Globus pallidus (tissue), 1 donor: ENCODE measurements at regions not wholly inside any gene's neighbourhood (a gene's known extent, or its start where the extent isn't known, plus 50 kb on each side); places are given as distances from the start of the nearest gene placed in this dataset.
"Not testable (repeated sequence)": the region's sequence is repeated elsewhere in the genome, so short reads cannot be mapped to it uniquely, and the experiment has no call there.

Experiments used
- DNase-seq: peaks from one replicate; pipeline ENCODE4 v3.0.0-alpha.2; 2015; ENCODE audit warnings: low spot score

DNA sequence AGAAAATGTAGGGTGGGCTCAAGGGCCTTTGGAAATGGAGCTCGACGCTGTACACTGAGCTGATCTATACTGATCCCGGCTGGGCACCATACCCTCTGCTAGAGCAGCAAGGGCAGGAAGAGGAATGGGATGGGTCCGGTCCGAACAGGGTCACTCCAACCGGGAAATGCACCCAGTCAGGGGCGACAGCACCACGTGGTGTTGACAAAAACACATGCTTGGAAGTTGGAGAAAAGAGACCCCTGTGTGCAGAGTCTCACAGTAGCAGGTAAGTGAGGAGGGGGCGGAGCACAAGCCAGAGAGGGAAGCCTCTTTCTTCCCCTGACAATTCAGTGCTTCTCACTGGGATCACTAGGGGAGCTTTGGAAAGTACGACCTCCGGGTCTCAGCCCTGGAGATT is 84.1 kb upstream of the ASB18 start:
- DNase-seq: no peak

DNA sequence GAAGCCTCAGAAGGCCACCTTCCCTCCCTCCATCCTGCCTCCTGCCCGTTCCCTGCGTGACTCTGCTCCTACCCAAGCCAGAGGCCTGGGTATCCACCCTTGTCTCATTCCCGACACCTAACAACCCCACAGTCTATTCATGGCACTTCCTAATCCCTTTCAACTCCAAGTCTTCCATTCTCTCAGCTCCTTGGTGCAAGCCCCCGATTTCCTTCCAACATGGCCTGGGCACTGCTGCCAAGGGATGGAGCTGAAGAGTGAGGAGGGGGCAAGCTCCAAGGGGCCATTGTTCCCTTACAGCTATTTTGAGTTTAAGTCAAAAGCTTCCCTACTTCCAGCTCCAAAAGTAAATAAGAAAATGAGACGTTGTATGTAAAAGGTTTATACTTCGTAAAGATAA is 84.8 kb upstream of the ASB18 start:
- DNase-seq: no peak

DNA sequence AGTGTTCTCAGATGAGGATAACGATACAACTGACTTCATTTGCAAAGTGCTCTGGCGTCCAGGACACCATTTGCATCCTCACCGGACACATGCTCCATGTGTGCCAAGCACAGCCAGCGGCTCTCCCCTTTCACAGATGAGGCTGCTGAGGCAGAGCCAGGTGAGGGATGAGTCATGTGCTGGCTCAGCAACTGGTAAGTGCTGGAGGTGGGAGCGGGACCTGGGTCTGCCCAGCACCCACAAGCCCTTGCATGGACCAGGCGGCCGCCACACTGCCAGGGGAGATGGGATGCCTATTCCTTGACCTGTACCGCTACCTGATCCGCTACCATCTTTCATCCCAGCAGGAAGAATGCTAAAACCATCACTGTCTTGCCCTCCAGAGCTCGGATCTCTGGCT is 86.2 kb upstream of the ASB18 start:
- no peak for DNase-seq

DNA sequence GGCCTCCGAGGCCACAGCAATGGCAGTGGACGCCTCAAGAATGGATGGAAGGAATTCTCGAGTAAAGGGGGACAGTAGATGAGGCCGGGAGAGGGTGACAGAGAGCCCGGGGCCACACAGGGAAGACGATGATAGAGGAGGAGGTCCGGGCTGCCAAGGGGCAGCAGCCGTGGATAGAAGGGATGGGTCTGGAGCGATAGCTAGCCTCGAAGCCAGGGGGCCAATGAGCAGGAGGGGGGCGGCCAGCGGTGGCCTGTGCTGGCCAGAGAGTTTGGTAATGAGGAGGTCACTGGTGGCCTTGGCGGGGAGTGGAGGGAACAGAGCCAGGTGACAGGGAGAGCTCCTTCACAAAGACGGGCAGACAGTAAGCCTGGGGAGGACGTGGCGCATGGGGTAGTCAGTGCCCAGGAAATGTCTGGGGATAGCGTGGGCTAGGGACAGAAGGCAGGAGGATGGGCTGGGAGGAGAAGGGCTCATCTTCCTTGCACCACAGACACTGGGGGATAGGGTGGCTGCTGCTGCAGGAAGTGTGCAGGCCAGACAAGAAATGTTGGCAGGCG is 87.8 kb upstream of the ASB18 start:
- DNase-seq: no peak

DNA sequence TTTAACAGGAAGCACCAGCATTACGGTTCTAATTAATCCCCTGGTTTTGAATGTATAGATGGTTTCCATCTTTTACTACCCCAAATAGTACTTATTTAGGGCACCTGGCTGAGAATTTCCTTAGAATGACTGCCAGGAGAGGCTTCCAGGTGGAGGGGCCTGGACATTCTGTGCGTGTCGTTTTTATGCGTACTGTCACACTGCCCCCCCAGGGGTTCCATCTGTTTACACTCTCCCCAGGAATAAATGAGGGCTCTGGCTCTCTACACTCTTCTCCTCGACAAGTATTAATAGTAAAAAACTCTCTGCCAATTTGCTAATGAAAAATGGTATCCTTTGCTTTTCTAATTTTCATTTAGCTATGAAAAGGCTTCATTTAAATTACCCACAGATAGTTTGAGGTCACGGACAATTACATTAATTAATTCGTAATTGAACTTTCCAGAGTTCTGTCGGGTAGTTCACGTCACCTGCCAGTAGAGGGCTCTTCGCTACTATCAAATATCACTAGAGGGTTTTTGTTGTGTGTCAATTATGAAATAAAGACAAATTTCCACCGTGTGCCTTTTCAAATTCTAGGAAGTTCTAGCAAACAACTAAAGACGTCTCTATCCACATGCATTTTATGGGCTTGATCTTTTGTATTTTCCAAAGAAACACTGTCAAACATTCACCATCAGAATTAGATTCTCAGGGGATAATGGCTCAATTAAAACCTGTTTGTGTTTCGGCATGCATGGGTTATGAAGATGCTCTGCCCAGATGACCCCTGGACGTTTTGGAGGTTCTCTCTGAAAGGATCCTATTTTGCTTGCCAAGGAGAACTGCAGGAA is 88.8 kb upstream of the ASB18 start:
- DNase-seq: no peak

DNA sequence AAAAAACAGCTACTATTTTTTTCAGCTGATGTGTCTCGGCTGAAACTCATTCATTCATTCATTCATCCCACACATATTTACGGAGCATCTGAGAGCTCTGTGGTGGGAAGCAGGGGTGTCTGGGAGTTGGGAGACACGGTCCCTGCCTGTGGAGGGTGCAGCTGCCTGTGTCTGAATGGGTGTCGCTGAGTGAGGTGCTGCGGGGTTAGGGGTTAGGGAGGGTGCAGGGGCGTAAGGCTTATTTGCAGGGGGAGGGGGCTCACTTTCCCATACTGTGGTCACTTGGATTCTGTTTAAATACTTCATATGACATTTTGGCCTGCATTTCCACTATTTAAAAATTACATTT is 89.4 kb upstream of the ASB18 start:
- DNase-seq: no peak

DNA sequence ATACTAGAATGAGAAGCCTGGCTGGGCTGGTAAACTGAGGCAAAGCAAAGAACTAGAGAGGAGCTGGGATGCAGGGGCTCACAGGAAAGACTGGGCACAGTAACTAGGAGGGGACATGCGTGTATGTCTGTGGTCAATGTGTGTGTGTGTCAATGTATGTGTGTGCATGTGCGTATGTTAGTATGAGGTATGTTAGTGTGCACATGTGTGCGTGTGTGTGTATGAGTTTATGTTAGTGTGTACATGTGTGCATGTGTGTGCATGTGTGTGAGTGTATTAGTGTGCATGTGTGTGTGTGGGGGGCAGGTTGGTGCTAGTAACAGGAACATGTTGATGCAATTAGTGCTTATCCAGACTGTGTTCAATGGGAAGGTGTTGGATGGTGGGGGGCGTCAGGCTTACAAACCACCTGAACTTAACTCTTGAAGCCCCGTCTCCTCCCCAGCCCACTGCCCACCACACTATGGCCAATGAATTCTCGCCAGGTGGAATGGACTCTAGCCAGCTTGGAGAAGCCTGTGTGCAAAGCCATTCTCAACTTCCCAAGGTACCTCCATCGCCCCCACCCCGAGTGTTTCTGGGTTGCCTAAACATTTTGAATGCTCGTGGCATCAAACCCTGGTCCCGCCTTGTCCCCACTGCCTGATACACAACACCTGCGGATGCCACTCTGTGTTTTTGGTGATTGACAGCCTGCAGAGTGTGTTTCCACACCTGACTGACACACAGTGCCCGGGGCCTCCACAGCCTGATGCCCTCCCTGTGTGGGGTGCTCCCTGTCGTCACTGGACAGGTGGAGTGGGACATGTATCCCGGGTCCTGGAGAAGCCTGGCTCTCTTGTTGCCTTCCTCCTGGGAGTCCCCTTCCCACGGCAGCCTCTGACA is 90.1 kb upstream of the ASB18 start:
- DNase-seq: no peak

DNA sequence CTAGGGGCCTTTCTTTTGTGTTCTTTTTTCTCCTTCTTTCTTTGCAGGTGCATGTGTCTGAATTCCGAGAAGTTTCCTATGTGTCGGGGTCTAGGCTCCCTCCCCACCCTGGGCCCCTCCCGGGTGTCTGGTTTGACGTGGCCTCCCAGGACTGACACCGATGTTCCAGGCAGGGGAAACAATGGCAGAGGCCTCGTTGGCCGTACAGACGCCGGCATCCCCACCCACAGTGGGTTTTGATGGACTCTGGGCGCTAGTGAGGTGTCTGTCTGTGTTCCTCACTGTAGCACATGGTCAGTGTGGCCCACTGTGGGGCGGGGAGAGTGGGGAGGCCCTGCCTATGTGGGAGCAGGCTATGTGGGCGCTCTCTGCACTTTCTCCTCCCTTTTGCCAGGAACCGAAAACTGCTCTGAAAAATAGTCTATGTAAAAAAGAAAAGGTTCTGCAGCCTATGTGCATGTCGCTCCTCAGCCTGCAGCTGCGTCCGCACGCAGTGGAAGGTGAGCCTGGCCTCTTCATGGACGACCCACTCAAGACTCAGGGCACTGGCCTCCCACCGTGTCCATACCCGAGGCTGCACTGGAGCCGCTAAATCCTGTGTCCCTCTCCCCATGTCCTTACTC is 90.9 kb upstream of the ASB18 start:
- DNase-seq: no peak

DNA sequence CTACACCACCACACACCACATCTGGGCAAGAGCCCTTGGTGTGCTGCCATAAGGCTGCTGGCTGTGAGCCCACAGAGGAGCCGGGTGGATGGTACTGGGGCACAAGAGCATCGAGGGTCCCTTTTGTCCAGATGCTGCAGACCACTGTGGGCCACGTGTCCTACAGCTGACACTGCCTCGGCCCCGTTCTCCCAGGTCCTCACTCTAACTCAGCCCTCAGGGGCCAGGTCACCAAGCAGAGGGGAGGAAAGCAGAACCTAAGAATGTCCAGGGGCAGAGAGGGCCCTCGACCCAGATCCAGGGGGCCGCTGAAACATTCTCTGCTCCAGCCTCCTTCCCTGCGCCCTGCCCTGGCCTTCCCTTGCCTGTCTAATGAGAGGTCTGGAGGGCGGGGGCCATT is 91.7 kb upstream of the ASB18 start:
- DNase-seq: no peak

DNA sequence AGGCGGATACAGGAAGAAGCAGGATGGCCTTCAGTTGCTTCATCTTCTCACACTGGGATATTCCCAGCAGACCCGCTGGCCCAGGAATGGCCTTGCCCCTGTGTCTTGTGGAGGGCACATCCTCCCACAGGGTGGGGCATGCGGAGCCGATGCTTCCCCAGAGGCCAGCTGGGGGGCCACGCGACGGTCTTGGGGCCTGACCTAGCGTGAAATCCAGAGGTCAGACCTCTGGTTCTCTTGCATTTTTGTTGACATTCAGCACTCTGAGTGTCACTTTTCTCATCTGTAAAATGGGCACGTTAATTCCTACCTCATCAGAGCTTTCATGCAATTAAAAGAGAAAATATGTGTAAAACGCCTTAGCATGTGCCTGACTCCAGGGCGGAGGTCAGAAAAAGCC is 92.1 kb upstream of the ASB18 start:
- DNase-seq: not testable (repeated sequence)

DNA sequence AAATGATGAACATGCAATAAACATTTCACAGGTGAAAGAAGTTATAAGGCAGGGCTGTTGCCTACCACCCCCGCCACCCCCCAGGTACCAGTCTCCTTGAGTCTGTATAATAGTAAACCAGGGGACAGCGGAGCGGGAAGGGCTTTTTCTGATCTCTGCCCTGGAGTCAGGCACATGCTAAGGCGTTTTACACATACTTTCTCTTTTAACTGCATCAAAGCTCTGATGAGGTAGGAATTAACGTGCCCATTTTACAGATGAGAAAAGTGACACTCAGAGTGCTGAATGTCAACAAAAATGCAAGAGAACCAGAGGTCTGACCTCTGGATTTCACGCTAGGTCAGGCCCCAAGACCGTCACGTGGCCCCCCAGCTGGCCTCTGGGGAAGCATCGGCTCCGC is 94.3 kb upstream of the ASB18 start:
- DNase-seq: not testable (repeated sequence)

DNA sequence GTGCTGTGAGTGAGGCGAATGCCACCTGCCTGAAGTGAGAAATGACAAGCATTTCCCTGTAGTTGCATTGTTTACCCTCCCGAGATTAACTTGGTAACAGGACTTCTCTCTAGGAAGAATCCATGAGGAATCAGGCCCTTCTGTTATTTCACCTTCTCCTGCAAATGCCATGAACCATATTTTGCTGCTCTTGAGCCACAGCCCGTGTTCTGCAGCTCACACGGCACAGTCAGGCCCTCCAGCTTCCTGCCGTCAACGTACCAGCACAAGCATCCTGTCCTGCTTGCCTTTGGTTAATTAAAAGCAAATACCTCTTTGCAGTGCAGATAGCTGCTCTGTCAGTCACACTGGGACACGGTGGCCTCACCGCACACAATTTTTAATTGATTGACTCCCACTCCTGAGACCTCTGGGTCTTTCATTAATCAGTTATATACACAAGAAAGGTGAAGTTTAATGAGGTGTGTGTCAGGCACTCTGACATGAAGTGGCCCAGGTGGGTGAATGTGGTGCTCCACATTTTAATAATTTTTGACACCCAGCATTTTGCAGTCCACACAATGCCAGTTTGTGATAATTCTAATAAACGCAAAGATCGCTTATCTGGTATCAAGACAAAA is 95.3 kb upstream of the ASB18 start:
- no peak for DNase-seq

DNA sequence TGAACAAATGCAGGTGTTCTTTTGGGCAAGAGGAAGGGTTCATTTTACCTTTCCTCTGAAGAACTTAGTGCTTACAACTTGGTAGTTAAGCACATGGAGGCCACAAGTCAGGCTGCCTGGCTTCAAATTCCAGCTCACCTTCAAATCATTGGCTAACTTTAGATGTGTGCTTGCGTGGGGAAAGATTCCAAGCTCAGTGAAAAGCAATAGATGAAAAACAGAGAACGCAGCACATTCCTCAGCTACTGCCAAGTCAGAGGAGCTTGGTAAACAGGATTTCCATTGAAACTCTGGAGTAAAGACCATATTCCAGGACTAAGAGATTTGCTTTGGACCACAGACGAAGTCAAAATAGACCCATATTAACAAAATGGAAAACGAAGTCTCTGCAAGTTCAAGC is 96.3 kb upstream of the ASB18 start:
- peak; percentile 43 for DNase-seq

DNA sequence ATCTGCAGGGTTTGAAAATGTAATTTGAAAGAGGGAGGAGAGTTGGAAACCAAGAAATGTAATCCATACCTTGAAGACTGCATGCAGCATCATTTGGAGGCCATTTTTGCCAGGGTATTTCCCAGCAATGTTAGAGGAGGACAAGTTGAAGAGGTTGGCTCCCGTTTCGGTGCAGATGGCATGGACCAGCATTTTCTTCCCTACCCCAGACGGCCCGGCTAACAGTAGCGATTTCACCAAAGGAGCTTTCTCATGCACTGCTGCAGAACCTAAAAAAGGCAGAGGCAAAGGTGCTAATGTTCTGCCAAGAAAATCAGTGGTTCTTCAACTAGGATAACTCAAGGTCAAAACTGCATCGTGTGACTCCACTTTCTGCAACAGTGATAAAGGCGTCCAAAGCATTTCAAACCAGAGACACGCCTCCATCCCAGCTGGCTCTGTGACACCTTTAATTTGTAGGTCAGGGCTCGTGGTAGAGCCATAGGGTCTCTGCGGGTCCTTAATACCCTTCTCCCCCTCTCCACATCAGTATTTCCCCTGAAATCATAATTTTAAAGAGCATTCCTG is 99.6 kb upstream of the ASB18 start:
- DNase-seq: no peak

DNA sequence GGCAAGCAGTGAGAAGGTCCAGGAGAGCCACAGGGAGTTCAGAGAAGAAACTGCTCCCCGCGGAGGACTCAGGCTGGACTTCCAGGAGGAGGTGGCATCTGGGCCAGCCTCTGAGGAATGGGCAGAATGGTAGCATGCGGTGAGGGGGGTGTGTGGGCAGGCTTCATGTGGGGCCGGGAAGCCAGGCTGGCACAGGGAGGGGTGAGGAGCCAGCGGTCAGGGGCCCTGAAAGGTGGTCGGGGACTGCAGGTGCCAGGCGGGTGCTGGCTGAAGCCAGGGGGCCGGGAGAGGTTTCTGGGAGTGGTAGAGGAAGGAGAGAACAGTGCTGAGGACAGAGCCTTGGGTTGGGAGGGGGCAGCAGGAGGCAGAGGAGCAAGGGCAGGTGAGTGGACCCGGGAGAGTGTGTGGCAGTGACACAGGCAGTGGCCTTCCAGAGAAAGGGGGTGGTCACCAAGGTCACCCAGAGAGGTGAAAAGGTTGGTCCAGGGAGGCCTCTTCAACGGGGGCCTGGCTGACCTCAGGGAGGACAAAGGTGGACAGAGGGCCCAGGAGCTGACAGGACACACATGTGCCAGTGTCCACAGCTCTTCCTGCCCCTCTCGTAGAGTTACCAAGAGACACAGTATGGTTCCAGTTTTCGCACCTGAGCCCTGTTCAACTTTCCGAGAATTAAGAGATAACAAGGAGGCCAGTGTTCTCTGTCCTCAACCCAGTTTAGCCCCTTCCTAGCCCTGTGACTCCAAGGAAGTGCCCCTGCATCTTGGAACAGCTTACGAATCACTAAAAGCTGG is 101.2 kb upstream of the ASB18 start:
- no peak for DNase-seq

DNA sequence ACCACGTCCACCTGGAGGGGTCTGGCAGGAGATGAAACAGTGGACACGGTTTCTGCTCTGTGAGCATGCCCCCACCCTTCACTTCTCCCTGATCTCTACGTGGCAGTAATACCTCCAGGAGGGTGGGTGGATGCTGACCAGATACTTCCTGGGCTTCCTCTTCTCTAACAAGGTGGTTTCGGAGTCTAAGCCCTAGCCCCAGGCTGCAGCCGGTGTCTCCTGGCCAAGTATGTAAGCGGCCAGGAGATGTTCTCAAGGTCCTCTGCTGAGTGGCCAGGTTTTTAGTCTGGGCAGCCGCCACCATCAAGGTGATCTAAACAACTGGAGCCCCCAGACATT is 101.8 kb upstream of the ASB18 start:
- DNase-seq: no peak

DNA sequence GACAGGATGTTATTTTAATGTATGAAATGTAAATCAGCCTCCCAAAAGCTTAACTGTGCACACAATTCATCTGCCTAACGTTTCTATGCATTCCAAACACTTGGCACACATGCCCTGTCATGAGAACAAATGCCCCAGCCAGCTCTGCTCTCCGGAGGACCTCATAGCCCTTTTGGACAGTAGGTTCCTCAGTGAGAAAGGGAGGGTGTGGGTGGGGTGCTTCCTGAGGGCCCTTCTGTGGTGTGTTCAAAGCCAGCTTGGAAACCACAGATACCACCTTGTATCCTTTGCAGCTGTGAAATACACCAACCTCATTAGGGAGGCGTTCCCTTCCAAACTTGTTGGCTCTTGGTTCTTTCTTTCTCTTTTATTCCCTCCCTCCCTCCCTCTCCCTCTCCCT is 102.2 kb upstream of the ASB18 start:
- no peak for DNase-seq

DNA sequence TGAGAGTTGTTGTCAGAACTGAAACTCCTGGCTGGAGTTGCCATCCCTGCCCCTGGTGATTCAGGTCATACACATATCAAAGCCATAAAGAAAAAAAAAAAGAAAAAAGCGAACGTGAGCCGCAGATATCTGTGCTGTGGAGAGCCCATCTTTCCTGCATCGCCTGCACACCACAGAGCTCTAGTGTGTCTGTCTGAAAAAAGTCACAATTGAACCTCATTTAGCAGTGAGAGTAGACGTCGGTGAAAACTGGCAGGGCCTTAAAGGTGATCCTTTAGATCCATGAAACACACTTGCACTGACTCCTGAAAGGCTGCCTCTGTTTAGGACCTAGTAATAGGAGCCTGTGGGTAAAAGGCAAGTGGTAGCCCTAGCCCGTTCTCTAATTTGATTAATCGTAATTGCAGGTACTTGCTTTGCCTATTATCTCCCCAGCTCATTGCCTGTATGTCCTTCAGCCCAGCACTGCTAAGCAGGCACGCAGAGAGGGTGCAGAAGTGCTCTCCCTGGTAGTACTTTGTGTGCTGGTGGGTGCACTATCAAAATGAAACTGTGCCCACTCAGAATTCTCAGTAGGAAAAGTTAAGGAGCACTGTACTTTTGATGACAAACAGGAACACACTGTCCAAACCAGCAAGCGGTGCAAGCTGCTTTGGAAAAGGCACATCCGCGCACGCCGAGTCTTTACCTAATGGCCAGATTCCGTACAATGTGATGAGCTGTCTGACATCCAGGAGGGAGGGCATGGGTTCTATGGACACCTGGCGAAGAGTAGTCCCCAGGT is 103.5 kb upstream of the ASB18 start:
- no peak for DNase-seq

DNA sequence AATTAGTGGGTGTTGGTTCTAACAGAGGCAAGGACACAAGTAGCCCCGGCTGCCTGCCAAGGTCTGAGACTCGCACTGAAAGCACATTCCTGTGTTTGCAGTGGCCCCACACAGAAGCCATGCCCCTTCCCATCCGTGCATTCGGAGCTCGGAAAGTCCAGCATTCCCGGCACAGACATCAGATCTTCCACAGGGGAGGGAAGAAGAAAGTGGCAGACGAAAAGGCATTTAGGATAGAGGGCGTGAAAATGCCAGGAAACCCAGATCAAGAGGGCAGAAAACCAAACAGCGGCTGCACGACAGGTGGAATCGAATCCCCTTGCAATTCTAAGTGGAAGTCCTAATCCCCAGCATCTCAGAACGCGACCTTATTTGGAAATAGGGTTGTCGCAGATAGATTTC is 105.5 kb upstream of the ASB18 start:
- no peak for DNase-seq

DNA sequence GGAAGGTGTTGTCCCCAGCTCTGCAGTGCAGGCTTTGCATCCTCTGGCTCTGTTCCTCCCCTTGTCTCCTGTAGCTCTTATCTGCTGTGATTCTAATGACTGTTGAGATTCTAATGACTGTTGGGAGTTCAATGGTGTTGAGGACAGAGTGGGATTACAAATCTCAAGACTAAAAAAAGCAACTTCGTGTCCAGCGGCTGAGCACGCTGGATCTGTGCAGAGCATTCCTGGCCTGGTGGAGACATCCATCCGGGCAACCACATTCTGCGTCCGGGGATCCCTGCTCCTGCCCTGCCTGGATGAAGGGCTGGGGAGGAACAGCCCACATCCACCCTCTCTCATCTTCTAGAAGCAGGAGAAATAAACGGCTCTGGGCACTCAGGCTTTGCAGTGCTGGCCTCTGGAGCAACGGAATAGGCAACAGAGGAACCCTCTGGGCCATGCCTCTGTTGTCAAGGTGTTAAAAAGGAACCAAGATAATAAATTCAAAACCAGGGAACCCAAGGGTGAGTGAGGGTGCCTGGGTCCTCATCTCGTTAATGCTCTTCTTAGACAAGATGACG is 106.7 kb upstream of the ASB18 start:
- DNase-seq: no peak
